Hepatocyte (in vitro differentiated cells): ENCODE measurements at regions not wholly inside any gene's neighbourhood (a gene's known extent, or its start where the extent isn't known, plus 50 kb on each side); places are given as distances from the start of the nearest gene placed in this dataset.

Source experiments
- EZH2 ChIP-seq: fragments of 200-600 bp; sonication (generic); IDR thresholded peaks from 2 replicates; pipeline ENCODE4 v1.6.1; 2016; ENCODE audit warnings: antibody characterized with exemption, mild to moderate bottlenecking, borderline replicate concordance
- EZH2phosphoT487 ChIP-seq: fragments of 200-600 bp; sonication (generic); IDR thresholded peaks from one replicate; pipeline ENCODE4 v1.6.1; 2018; ENCODE audit warnings: antibody characterized with exemption, mild to moderate bottlenecking, low read depth, moderate library complexity; ENCODE audit not compliant: unreplicated experiment, severe bottlenecking
- TF ChIP-seq, protein P1 (sequence below): fragments of 200-600 bp; sonication (generic); IDR thresholded peaks from 2 replicates; pipeline ENCODE4 v1.5.1; 2016; ENCODE audit warnings: antibody characterized with exemption, mild to moderate bottlenecking; ENCODE audit not compliant: poor library complexity

DNA sequence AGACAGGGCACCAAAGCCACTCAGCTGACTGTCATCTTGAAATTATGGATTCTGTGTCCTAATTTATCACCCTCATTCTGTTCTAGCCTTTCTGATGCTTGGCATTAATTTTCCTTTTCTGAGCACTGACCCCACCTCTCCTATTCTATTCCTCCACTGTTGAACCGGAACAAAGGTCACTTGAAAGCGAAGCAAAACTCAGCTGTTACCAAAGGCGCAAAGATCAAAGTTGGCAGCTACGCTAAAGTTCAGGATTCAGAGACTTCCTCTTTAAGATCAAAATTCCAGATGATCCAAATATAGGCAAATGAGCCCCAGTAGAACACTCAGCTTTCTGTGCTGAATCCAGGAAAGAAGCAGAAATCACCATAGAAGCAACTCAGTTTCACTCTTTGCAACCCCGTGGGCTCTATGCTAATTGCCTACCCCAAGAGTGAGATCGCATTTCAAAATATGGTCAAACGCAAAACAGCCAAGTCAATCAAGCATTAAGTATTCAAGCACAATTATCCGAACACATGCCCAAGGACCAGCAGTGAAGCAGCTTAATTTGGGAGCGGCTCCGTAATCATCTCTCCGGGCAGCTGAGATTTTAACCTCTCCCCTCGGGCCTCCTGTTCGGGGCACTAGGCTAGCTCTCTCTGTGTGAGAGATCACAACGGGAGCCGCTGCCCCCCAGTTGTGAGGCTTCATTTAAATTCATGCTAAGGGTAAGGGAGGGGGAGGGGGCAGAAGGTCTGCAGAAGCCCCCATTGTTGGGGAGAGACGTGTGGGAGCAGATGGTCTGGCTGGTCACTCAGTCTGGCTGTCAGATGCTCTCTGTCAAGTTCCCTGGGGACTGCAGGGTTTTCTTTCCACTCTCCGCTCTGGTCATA, 288.6 kb downstream of the ELAVL2 start:
- TF ChIP-seq EZH2, result no peak
- TF ChIP-seq, protein P1, sequence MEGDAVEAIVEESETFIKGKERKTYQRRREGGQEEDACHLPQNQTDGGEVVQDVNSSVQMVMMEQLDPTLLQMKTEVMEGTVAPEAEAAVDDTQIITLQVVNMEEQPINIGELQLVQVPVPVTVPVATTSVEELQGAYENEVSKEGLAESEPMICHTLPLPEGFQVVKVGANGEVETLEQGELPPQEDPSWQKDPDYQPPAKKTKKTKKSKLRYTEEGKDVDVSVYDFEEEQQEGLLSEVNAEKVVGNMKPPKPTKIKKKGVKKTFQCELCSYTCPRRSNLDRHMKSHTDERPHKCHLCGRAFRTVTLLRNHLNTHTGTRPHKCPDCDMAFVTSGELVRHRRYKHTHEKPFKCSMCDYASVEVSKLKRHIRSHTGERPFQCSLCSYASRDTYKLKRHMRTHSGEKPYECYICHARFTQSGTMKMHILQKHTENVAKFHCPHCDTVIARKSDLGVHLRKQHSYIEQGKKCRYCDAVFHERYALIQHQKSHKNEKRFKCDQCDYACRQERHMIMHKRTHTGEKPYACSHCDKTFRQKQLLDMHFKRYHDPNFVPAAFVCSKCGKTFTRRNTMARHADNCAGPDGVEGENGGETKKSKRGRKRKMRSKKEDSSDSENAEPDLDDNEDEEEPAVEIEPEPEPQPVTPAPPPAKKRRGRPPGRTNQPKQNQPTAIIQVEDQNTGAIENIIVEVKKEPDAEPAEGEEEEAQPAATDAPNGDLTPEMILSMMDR, result no peak
- no peak for TF ChIP-seq EZH2phosphoT487
